ENCODE measurements at regions not wholly inside any gene's neighbourhood (a gene's known extent, or its start where the extent isn't known, plus 50 kb on each side); places are given as distances from the start of the nearest gene placed in this dataset.
"Not testable (repeated sequence)": the region's sequence is repeated elsewhere in the genome, so short reads cannot be mapped to it uniquely, and the experiment has no call there.

DNA sequence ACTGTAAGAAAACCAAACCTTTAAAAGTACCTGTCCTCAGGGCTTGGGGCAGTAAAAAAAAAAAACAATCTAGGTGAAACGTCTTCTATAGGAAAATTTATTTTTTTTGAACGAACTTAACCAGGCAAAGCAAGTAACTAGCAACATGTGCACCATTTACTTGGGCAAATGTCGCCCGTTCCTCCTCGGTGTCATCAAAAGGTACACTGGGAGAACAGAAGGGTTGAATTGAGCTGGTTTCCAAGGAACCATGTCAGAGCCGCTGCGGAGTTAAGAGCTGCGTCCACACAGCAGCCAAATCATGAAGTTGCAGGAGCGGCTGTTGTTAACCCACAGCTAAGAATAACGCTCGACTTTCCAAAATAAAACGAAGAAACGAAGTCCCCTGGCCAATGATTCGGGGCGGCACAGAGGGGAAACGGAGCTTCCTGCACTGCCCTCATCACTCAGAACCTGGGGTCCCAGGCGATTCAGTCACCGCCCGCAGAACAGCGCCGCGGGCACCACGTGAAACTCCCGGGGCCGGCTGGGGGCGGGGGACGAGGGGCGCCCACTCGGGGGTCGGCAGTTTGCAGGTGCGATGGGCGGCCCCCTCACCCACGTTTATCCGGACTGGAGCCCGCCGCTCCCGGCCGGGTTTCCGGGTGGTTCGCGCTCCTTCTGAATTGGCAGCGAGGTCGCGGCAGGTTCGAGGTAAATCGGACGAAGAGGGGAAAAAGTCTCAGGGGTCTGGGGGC, 53.6 kb upstream of the PLGLB1 start:
- H3K9me3 Mint-ChIP-seq; H3K27me3 Mint-ChIP-seq (ENCODE audit: low read depth); CTCF ChIA-PET; H3K4me1 Mint-ChIP-seq (ENCODE audit: low read depth); H3K27ac Mint-ChIP-seq; H3K36me3 Mint-ChIP-seq (ENCODE audit: low read depth); intact Hi-C loops (cut with micrococcal nuclease): not testable (repeated sequence)
- peak overlapping the region; percentile 72 for H3K4me3 Mint-ChIP-seq
- peak; percentile 35 for DNase-seq

DNA sequence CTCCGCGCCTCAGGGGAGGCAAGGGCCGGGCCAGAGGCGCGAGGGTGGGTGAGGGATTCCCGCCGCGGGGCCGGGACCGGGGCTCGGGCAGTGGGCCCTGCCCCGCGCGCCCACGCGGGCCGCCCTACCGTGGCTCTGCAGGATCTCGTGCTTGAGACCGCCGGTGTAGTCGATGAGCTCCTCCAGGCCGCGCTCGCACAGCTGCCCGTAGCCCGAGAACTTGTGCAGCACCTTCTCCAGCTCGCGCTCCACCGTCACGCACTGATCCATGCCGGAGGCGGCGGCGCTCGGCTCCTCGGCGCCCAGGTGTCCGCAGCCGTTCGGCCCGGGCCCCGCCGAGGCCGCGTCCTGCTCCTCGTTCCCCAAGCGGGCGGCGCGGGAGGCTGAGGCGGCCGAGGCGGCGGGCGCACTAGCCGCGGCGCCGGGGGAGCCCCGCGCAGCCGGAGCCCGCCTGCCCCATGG, 54.2 kb upstream of the PLGLB1 start:
- H3K4me3 Mint-ChIP-seq = peak overlapping the region; percentile 80
- H3K27me3 Mint-ChIP-seq (ENCODE audit: low read depth); H3K36me3 Mint-ChIP-seq (ENCODE audit: low read depth); intact Hi-C loops (cut with micrococcal nuclease); H3K9me3 Mint-ChIP-seq; H3K4me1 Mint-ChIP-seq (ENCODE audit: low read depth); CTCF ChIA-PET: not testable (repeated sequence)
- peak overlapping the region; percentile 82 for H3K27ac Mint-ChIP-seq
- DNase-seq = peak; percentile 55

DNA sequence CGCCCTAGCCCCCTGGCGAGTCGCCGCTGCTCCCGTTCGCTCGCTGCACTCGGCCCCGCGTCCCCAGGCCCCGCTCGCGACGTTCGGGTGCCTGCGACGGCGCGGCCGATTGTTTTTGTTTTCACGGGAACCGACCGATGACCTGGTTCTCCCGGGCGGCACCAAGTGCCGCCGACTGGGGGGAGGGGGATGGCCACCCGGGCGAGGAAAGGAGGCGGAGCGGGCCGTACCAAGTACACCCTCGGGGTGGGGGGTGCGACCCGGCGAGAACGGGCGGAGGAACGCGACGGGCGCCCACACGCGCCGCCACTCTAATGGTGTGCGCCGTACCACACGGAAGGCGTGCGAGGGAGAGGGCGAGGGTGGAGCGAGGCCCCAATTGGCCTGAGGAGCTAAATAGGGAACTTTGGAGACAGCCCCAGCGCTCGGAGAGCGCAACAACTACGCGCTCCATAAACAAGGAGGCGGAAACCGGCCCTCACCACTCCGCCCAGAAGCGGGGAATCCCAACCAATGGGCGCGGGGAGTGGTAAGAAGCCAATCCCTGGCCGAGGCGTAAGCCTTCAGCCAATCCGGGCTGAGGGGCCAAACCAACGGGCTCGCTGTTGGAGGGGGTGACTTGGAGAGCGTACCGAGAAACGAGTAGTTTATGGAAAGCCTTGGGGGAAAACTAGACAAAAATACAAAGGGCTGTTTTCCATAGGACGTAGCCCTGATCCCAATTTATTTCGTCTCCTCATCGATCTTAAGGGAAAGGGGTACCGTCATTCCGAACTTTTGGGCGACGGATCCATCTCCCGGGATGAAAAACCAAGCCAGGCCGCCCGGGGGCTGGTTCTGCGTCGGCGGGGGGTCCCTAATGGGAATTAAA, 54.8 kb upstream of the PLGLB1 start:
- DNase-seq = peak; percentile 94
- H3K9me3 Mint-ChIP-seq; CTCF ChIA-PET; intact Hi-C loops (cut with micrococcal nuclease); H3K4me1 Mint-ChIP-seq (ENCODE audit: low read depth); H3K27me3 Mint-ChIP-seq (ENCODE audit: low read depth); H3K36me3 Mint-ChIP-seq (ENCODE audit: low read depth): not testable (repeated sequence)
- Mint-ChIP-seq H3K27ac (peak overlapping the region; percentile 95), H3K4me3 (peak overlapping the region; percentile 87)

DNA sequence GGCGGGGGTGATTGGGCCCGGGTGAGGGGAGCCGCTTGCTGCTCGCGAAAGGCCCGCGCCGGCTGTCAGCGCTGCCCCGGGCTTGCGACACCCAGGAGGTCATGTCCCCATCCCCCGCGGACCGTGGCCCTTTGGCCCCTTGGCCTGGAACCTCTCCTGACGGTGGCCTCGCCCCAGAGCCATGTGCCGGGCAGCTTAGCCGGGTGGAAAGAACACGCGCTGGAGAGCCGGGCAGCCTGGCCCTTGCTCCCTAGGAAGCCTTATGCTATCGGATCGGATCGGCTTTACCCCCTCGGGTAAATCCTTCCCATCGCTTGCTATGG, 55.4 kb upstream of the PLGLB1 start:
- peak overlapping the region; percentile 87 for H3K4me3 Mint-ChIP-seq
- H3K4me1 Mint-ChIP-seq (ENCODE audit: low read depth); CTCF ChIA-PET; H3K9me3 Mint-ChIP-seq; DNase-seq; intact Hi-C loops (cut with micrococcal nuclease); H3K27me3 Mint-ChIP-seq (ENCODE audit: low read depth); H3K36me3 Mint-ChIP-seq (ENCODE audit: low read depth): not testable (repeated sequence)
- peak overlapping the region; percentile 95 for H3K27ac Mint-ChIP-seq

DNA sequence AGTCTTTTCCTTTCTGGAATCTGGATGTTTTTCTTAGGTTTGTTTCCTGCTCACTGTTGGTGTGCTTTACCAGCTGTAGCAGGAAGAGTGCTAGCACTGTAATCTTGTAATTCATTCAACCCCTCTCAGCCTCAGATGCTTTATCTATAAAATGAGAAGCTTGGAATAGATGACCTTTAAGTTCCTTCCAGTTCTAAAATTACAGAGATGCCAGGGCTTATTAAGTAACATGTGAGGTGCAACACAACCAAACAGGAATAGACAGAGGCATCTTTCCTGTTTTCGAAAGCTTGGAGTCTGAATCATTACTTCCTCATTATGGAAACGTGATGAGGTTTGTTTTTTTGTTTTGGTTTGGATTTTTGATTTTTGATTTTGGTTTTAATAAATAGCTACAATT, 60.1 kb upstream of the PLGLB1 start:
- H3K4me1 Mint-ChIP-seq (ENCODE audit: low read depth); H3K27me3 Mint-ChIP-seq (ENCODE audit: low read depth); H3K27ac Mint-ChIP-seq; intact Hi-C loops (cut with micrococcal nuclease); CTCF ChIA-PET; H3K9me3 Mint-ChIP-seq; H3K36me3 Mint-ChIP-seq (ENCODE audit: low read depth); DNase-seq; H3K4me3 Mint-ChIP-seq: not testable (repeated sequence)

DNA sequence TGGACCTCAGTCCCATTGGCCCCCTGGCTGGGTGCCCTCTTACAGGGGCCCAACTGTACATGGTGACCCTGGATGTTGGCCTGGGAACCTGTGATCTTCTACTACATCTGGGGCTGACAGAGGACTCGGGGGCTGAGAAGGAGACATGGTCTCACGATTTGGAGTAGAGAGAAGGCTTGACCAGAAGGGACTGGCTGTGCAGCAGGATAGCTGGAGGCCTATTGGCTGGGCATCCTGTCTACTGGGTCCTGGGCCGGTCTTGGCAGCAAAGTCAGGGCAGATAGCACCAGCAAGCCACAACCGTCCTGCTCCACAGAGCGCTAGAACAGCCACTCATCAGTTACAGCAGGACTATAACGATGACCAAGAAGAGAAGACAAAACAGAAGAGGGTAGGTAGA, 66.4 kb upstream of the PLGLB1 start:
- H3K9me3 Mint-ChIP-seq; H3K4me3 Mint-ChIP-seq; H3K27ac Mint-ChIP-seq; intact Hi-C loops (cut with micrococcal nuclease); DNase-seq; H3K36me3 Mint-ChIP-seq (ENCODE audit: low read depth); H3K4me1 Mint-ChIP-seq (ENCODE audit: low read depth); CTCF ChIA-PET; H3K27me3 Mint-ChIP-seq (ENCODE audit: low read depth): not testable (repeated sequence)

DNA sequence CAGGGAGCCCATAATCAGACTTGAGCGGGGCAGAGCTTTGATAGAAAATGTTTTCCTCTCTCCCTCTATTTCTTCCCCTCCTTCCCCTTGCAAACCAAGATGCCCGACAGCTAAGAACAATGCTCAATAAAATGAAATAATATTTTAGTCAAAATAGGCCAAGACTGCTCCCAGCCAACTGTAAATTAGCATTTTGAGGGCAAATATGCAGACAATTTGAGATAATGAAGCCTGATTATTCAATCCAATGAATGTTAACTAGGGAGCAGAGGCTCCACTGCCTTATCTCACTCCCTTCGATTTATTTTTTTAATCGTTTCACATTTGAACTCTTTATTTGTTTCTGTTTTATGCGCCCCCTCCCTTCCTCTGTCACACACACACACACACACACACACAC, 67.8 kb upstream of the PLGLB1 start:
- intact Hi-C loops (cut with micrococcal nuclease); H3K9me3 Mint-ChIP-seq; DNase-seq; H3K4me1 Mint-ChIP-seq (ENCODE audit: low read depth); H3K27me3 Mint-ChIP-seq (ENCODE audit: low read depth); CTCF ChIA-PET; H3K4me3 Mint-ChIP-seq; H3K36me3 Mint-ChIP-seq (ENCODE audit: low read depth); H3K27ac Mint-ChIP-seq: not testable (repeated sequence)

DNA sequence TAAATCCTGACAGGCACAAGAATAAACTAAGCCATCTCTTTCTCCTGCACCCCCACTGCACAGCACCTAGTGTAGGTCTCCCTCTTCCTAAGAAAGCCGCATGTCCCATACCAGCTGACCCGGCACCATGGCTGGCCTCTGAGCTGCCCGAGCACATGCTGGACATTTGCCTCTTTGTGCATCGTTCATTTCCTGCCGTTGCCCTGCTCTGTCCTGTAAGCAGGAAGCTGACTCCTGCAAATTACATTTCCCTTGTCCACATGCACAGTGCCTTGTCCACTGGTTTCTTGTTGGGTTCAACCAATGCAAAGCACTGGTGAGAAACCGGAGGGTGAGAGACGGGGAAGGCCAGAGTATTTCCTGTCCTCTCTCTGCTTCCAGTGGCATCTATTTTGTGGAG, 71.6 kb upstream of the PLGLB1 start:
- H3K4me1 Mint-ChIP-seq (ENCODE audit: low read depth); CTCF ChIA-PET; H3K9me3 Mint-ChIP-seq; intact Hi-C loops (cut with micrococcal nuclease); DNase-seq; H3K4me3 Mint-ChIP-seq; H3K27ac Mint-ChIP-seq; H3K36me3 Mint-ChIP-seq (ENCODE audit: low read depth); H3K27me3 Mint-ChIP-seq (ENCODE audit: low read depth): not testable (repeated sequence)

DNA sequence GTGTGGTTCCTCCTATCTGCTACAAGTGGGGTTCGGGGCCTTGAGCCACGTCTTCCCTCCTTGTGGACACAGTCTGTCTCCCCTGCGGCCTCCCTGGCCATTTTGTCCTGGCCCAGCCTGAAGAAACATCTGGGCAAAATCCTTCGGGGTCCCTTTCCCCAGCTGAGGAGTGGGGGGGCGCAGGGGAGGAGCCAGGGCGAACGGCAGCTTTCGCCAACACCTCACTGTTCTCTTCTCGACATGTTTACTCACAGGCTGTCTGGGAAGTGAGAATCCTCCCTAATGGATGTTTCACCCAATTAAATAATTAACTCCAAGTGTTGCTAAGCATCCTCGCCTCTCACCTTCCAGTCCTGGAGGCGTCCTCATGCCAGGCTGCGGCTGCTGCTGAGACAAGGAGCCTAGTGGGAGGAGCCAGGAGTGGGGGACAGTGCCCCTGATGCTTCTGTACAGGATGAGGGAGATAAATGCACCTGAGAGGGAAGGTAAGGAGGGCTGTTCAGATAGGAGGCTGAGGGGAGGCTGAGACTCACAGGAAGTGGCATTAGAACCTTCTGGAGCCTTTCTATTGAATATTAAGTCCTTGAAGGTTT, 72.4 kb upstream of the PLGLB1 start:
- H3K4me3 Mint-ChIP-seq; DNase-seq; H3K27ac Mint-ChIP-seq; H3K36me3 Mint-ChIP-seq (ENCODE audit: low read depth); H3K4me1 Mint-ChIP-seq (ENCODE audit: low read depth); intact Hi-C loops (cut with micrococcal nuclease); H3K9me3 Mint-ChIP-seq; CTCF ChIA-PET; H3K27me3 Mint-ChIP-seq (ENCODE audit: low read depth): not testable (repeated sequence)

DNA sequence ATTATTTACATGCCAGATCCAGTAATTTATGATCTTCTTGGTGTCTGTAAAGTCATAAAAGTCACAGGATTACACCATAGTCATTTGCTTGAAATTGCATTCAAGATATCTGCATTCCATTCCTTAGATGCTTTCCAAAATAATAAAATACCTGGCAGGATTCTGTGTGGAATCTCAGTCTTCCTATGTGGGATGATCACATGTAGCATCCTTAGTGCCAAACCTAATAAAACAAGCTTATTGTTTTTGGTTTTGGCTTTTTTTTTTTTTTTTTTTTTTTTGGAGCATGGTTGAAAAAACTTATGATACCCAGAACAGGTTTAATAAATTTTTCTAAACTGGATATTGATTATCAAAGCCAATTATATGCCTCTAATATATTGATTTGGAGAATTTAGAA, 74.2 kb upstream of the PLGLB1 start:
- H3K9me3 Mint-ChIP-seq; CTCF ChIA-PET; H3K4me1 Mint-ChIP-seq (ENCODE audit: low read depth); intact Hi-C loops (cut with micrococcal nuclease); DNase-seq; H3K27ac Mint-ChIP-seq; H3K36me3 Mint-ChIP-seq (ENCODE audit: low read depth); H3K4me3 Mint-ChIP-seq; H3K27me3 Mint-ChIP-seq (ENCODE audit: low read depth): not testable (repeated sequence)

DNA sequence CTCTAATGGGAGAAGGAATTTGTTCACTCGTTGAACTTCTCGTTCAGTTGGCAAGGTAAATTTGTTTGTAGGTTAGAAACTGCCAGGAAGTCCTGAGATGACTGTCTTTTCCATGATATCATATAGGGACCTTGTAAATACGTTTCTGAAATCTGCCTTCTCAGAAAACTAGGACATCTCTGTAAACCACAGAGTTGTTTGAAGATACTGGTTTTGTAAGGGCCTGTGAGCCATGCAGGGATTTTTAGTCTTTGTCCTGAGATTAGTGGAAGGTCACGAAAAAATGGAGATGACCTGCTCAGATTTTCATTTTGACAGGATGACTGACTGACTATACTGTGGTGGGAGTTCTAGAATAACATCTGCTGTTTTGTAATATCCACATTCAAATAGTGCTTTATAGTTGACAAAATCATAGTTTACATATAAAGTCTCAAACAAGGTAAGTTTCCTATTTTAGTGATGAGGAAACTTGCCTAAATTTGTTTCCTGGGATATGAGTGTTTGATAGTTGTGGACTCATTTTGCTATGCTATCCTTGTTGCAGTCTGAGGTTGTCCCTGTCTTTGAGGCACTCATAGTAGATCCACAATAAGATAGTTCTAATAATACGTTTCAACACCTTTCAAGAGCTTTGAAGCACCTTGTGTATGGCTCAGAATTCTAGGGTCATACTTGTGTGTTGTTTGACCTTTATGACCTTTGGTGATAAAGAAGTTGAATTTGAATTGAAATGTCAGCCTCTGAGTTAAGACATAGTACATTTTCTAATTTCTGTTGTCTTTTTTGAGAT, 107.3 kb upstream of the PLGLB1 start:
- DNase-seq, H3K9me3 Mint-ChIP-seq, CTCF ChIA-PET: not testable (repeated sequence)

DNA sequence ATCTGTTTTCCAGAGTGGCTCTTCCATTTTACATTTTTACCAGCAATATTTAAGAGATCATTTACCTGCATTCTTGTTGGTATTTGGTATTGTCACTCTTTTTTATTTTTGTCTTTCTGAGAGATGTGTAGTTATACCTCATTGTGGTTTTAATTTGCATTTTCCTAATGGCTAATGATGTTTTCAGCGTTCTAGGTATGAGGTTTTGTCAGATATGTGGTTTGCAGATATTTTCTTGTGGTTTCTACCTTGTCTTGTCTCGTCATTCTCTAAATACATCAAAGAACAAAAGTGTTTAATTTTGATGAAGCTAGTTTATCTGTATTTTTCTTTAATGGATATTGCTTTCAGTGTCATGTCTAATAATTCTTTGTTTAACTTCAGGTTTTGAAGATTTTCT, 110.9 kb upstream of the PLGLB1 start:
- intact Hi-C loops (cut with micrococcal nuclease); CTCF ChIA-PET; H3K9me3 Mint-ChIP-seq; H3K4me3 Mint-ChIP-seq; H3K27me3 Mint-ChIP-seq (ENCODE audit: low read depth); H3K36me3 Mint-ChIP-seq (ENCODE audit: low read depth); H3K27ac Mint-ChIP-seq; H3K4me1 Mint-ChIP-seq (ENCODE audit: low read depth); DNase-seq: not testable (repeated sequence)

More for the DNA sequence above, 107.3 kb upstream of the PLGLB1 start:
- H3K27me3 Mint-ChIP-seq (ENCODE audit: low read depth); intact Hi-C loops (cut with micrococcal nuclease); H3K36me3 Mint-ChIP-seq (ENCODE audit: low read depth); H3K4me1 Mint-ChIP-seq (ENCODE audit: low read depth); H3K27ac Mint-ChIP-seq: not testable (repeated sequence)
- peak overlapping the region; percentile 33 for H3K4me3 Mint-ChIP-seq

Measured in activated naive CD4-positive, alpha-beta T cell treated with anti-CD3 and anti-CD28 coated beads for 36 hours (primary cell).